OCI-LY1 (cell line): ENCODE measurements at regions not wholly inside any gene's neighbourhood (a gene's known extent, or its start where the extent isn't known, plus 50 kb on each side); places are given as distances from the start of the nearest gene placed in this dataset.

Experiments
- H2AFZ ChIP-seq: fragments of 200-600 bp; sonication (generic), shearing (Covaris generic); 2 replicates; pipeline ENCODE4 v1.6.0; 2014; ENCODE audit warnings: antibody characterized with exemption, mild to moderate bottlenecking, low read length
- H3F3A ChIP-seq: fragments of 200-600 bp; sonication (generic), shearing (Covaris generic); 2 replicates; pipeline ENCODE4 v1.6.0; 2014; ENCODE audit warnings: mild to moderate bottlenecking, antibody characterized with exemption, low read length, moderate library complexity; ENCODE audit not compliant: insufficient read depth
- H3K27ac ChIP-seq: fragments of 200-600 bp; sonication (generic); 2 replicates; pipeline ENCODE4 v1.5.1; 2014; ENCODE audit warnings: low read length, mixed run types, mild to moderate bottlenecking, low read depth; ENCODE audit not compliant: poor library complexity, severe bottlenecking
- H3K27me3 ChIP-seq: fragments of 200-600 bp; sonication (generic); 2 replicates; pipeline ENCODE4 v1.6.0; 2014; ENCODE audit warnings: antibody characterized with exemption, mild to moderate bottlenecking, low read length, moderate library complexity; ENCODE audit not compliant: insufficient read depth
- H3K36me3 ChIP-seq: fragments of 200-600 bp; sonication (generic); 2 replicates; pipeline ENCODE4 v1.6.1; 2014; ENCODE audit warnings: mild to moderate bottlenecking, antibody characterized with exemption, low read length, moderate library complexity, mixed read lengths; ENCODE audit not compliant: insufficient read depth
- H3K4me1 ChIP-seq: fragments of 200-600 bp; sonication (generic); 2 replicates; pipeline ENCODE4 v1.5.1; 2014; ENCODE audit warnings: mild to moderate bottlenecking, low read length, moderate library complexity; ENCODE audit not compliant: insufficient read depth, severe bottlenecking
- H3K4me2 ChIP-seq: fragments of 200-600 bp; sonication (generic), shearing (Covaris generic); 2 replicates; pipeline ENCODE4 v1.6.1; 2014; ENCODE audit warnings: low read length
- H3K4me3 ChIP-seq: fragments of 200-600 bp; sonication (generic); 2 replicates; pipeline ENCODE4 v1.5.1; 2014; ENCODE audit warnings: low read length, low read depth, mild to moderate bottlenecking, mixed read lengths; ENCODE audit not compliant: poor library complexity, severe bottlenecking
- H3K79me2 ChIP-seq: fragments of 200-600 bp; shearing (Covaris generic); 2 replicates; pipeline ENCODE4 v1.6.1; 2016; ENCODE audit warnings: mixed run types, low read length, mixed read lengths; ENCODE audit not compliant: insufficient read depth
- H3K9ac ChIP-seq: fragments of 200-600 bp; sonication (generic), shearing (Covaris generic); 2 replicates; pipeline ENCODE4 v1.6.1; 2014; ENCODE audit warnings: mild to moderate bottlenecking, low read length, mixed read lengths
- H3K9me2 ChIP-seq: fragments of 200-600 bp; sonication (generic), shearing (Covaris generic); 2 replicates; pipeline ENCODE4 v1.6.1; 2014; ENCODE audit warnings: low read depth, mild to moderate bottlenecking, low read length, mixed read lengths
- H3K9me3 ChIP-seq: fragments of 200-600 bp; shearing (Covaris generic); 2 replicates; pipeline ENCODE4 v1.6.1; 2014; ENCODE audit warnings: low read length, mixed read lengths
- H4K20me1 ChIP-seq: fragments of 200-600 bp; sonication (generic), shearing (Covaris generic); 2 replicates; pipeline ENCODE4 v1.6.0; 2016; ENCODE audit warnings: mild to moderate bottlenecking, low read length; ENCODE audit not compliant: insufficient read depth
- CTCF ChIP-seq: fragments of 200-600 bp; sonication (generic), shearing (Covaris generic); IDR thresholded peaks from 2 replicates; pipeline ENCODE4 v1.5.1; 2017; ENCODE audit warnings: mild to moderate bottlenecking, antibody characterized with exemption, low read length, moderate library complexity, mixed read lengths
- EZH2 ChIP-seq: fragments of 200-600 bp; sonication (generic), shearing (Covaris generic); IDR thresholded peaks from 2 replicates; pipeline ENCODE4 v1.8.0; 2017; ENCODE audit warnings: borderline replicate concordance, mixed run types, mild to moderate bottlenecking, antibody characterized with exemption, low read length, moderate library complexity, mixed read lengths

- Histone ChIP-seq H3K9me2 (no peaks in the 10 kb centered on the region), H3K27ac (no peak overlapping the region), H3K79me2 (no peaks in the 10 kb centered on the region), H3K36me3 (no peaks in the 10 kb centered on the region), H3K4me3 (no peak overlapping the region), H3K27me3 (no peaks in the 10 kb centered on the region), H3F3A (no peaks in the 10 kb centered on the region), H4K20me1 (no peaks in the 10 kb centered on the region), H3K4me1 (no peaks in the 10 kb centered on the region), H3K9me3 (no peaks in the 10 kb centered on the region), H2AFZ (no peak overlapping the region), H3K4me2 (no peak overlapping the region), H3K9ac (no peak overlapping the region)
- TF ChIP-seq EZH2 (no peak), CTCF (no peak)
Observed at GRCh38 chr20:6590891-6591637, 176.4 kb upstream of the BMP2 start.

- TF ChIP-seq EZH2 (no peak), CTCF (no peak)
- Histone ChIP-seq H3K79me2 (no peaks in the 10 kb centered on the region), H3F3A (no peaks in the 10 kb centered on the region), H3K9me2 (no peaks in the 10 kb centered on the region), H3K9ac (no peak overlapping the region), H3K4me2 (no peak overlapping the region), H4K20me1 (no peaks in the 10 kb centered on the region), H3K27ac (no peak overlapping the region), H3K27me3 (no peaks in the 10 kb centered on the region), H2AFZ (no peak overlapping the region), H3K36me3 (no peaks in the 10 kb centered on the region), H3K9me3 (no peaks in the 10 kb centered on the region), H3K4me3 (no peak overlapping the region), H3K4me1 (no peaks in the 10 kb centered on the region)
Observed at GRCh38 chr20:6588296-6588695, 179.2 kb upstream of the BMP2 start.

- H3K36me3 ChIP-seq, result no peaks in the 10 kb centered on the region
- no peaks in the 10 kb centered on the region for H3K9me2 ChIP-seq
- H3K9me3 ChIP-seq, result no peaks in the 10 kb centered on the region
- H3K27ac ChIP-seq, result no peak overlapping the region
- H4K20me1 ChIP-seq, result no peaks in the 10 kb centered on the region
- no peak overlapping the region for H3K4me2 ChIP-seq
- no peaks in the 10 kb centered on the region for H3K27me3 ChIP-seq
- peak; percentile 78 for TF ChIP-seq CTCF
- TF ChIP-seq EZH2, result no peak
- H3K79me2 ChIP-seq, result no peaks in the 10 kb centered on the region
- H3K9ac ChIP-seq, result no peak overlapping the region
- H3F3A ChIP-seq, result no peaks in the 10 kb centered on the region
- H3K4me1 ChIP-seq, result no peaks in the 10 kb centered on the region
- no peak overlapping the region for H3K4me3 ChIP-seq
- no peak overlapping the region for H2AFZ ChIP-seq
Observed at GRCh38 chr20:6583134-6583738, 184.2 kb upstream of the BMP2 start.
